Lower leg skin (tissue), 3 donors: ENCODE measurements at regions not wholly inside any gene's neighbourhood (a gene's known extent, or its start where the extent isn't known, plus 50 kb on each side); places are given as distances from the start of the nearest gene placed in this dataset.

ENCODE experiments used
- POLR2A ChIP-seq, 2 donors: fragments of 450-650 bp; IDR thresholded peaks; one replicate each; pipeline ENCODE4 v1.6.1; 2016 to 2017; ENCODE audit warnings: antibody characterized with exemption in 2 of 2, mild to moderate bottlenecking in 1 of 2, moderate library complexity in 1 of 2
- TF ChIP-seq, protein P1 (sequence below), 3 donors: fragments of 450-650 bp; IDR thresholded peaks; one replicate each; pipeline ENCODE4 v1.5.1; 2016; ENCODE audit warnings: antibody characterized with exemption in 3 of 3, mild to moderate bottlenecking in 3 of 3, moderate library complexity in 2 of 3

GRCh38 chr6:71589254-71589653 is 297.1 kb upstream of the RIMS1 start:
- TF ChIP-seq, protein P1, sequence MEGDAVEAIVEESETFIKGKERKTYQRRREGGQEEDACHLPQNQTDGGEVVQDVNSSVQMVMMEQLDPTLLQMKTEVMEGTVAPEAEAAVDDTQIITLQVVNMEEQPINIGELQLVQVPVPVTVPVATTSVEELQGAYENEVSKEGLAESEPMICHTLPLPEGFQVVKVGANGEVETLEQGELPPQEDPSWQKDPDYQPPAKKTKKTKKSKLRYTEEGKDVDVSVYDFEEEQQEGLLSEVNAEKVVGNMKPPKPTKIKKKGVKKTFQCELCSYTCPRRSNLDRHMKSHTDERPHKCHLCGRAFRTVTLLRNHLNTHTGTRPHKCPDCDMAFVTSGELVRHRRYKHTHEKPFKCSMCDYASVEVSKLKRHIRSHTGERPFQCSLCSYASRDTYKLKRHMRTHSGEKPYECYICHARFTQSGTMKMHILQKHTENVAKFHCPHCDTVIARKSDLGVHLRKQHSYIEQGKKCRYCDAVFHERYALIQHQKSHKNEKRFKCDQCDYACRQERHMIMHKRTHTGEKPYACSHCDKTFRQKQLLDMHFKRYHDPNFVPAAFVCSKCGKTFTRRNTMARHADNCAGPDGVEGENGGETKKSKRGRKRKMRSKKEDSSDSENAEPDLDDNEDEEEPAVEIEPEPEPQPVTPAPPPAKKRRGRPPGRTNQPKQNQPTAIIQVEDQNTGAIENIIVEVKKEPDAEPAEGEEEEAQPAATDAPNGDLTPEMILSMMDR (IDR thresholded peaks at IDR 0.05): no peak
- TF ChIP-seq POLR2A (IDR thresholded peaks at IDR 0.05): no peak
